Islet of Langerhans (tissue), 1 donor: ENCODE measurements at regions not wholly inside any gene's neighbourhood (a gene's known extent, or its start where the extent isn't known, plus 50 kb on each side); places are given as distances from the start of the nearest gene placed in this dataset.
"Not testable (repeated sequence)": the region's sequence is repeated elsewhere in the genome, so short reads cannot be mapped to it uniquely, and the experiment has no call there.

Experiments
- FAIRE-seq: peaks from one replicate; lab custom pipeline; 2011; peaks lifted over from hg19 to GRCh38; lab: Jason Lieb, UNC

DNA sequence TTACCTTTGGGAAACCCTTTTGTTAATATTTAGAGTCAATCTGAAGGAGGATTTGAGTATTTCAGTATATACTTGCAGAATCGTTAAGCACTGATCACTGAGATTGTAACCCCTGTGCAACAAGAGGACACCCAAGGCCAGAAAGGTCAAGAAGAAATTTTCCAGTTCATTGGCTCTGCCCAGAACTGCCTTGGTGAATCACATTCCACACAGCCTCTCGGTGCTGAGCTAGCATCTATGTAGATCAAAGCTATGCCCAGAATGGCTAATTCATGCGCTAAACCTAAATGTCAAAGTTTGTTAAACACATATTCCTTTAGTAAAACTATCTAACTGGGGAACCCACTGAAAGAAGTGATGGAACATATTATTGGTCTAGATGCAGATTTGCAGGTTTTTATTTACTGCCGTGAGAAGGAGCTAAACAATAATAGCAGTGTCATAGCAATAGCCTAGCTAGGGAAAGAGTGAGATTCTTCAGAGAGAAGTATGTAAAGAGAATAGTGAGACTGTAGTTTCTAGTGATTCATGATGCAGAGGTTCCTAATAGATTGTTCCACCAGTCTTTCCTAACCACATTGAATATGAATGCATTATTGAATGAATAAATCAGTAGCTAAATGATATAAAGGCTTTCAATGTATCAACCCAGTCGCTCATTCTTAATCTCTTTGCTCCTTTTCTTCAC lies 423.2 kb upstream of the CRIM1 start:
- no peak for FAIRE-seq

DNA sequence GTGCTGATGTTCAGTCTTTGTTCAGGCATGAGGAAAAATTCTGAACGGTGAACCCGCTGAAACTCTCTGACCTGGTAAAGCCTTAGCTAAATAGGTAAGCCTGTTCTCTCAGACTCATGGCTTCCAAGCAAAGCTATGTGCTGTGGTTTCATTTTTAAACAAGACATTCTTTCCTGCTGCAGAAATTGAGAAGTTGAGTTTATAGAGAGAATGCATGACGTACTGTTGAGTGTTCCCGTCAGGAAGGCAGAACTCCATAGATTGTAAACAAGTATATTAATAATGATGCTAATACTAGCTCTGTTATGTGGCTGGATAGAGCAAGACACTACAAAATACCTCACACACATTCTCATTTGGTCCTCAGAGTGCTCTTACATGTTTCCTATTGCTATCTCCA lies 424.0 kb upstream of the CRIM1 start:
- no peak for FAIRE-seq

DNA sequence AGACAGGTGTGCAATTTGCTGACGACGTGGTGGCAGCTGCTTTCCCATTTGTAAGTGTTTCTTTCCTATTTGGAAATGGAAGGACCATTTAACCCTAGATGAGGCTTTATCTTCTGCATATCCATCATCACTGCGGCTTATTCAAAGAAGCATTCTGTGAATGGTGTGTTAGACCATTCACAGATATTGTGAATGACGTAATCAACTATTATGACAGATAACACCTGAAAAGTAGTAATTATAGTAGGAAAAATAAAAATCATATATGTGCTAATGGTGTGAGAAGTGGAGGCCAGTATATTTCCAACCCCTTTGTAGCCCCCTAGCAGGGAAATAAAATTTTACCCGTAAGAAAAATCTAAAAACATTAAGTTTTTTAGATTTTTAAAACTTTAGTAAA lies 424.5 kb upstream of the CRIM1 start:
- no peak for FAIRE-seq

DNA sequence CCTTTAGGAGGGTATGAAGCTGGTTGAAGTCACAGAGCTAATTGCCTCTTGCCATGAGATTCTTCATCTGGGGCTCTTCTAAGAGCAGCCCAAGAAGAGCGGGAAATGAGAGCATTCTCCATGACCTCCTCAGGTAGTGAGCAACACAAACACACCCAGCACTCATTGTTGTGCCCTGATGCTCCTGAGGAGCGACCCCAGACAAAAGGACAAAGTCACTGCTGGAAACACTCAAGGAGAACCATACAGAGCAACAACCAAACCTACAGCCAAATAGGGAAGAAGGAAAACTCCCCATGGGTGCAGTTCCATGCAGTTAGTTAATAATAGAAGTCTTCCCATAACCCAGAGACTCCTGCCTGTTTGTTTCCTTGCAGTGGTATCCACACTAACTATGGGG lies 426.0 kb upstream of the CRIM1 start:
- FAIRE-seq = no peak

DNA sequence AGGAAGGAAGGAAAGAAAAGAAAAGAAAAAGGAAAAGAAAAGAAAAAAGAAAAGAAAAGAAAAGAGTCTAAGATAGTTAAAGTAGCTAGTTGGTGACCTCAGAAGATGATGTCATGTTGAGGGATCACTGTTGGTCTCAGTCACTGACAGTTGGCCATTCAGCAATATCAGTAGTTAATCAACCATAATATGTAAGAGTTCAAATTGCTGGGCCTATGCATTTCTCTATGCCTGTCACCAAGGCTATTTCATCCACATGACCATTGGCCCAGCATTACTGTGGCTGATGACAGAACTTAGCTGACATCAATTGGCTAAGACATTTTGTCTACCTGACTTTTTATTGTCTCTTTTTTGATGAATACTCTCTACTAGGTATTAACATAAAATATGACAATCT lies 435.5 kb upstream of the CRIM1 start:
- no peak for FAIRE-seq

DNA sequence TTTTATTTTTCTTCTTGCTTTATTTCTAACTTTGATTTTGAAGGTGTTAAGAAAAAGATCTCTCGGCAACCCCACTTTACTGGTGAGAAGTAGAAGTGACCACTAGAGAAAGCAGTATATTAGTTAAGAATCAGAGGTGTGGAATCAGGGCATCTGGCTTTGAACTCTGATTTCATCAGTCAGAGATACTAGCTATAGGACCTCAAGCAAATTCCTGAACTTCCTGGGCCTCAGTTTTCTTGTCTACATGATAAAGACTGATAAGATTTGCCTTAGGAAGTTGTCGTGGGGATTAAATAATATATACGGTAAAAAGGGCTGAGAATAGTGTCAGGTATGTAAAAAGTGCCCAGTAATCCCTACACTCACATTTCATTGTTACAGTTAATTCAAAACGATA lies 440.3 kb upstream of the CRIM1 start:
- FAIRE-seq = no peak

DNA sequence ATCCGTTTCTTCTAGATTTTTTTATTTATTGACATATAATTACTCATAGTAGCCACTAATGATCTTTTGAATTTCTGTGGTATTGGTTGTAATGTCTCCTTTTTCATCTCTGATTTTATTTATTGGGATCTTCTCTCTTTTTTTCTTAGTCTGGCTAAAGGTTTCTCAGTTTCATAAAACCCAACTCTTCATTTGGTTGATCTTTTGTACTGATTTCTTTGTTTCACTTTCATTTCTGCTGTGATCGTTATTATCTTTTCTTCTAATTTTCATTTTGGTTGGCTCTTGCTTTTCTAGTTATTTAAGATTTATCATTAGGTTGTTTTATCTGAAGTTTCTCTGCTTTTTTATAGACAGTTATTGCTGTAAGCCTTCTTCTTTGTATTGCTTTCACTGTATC lies 463.6 kb upstream of the CRIM1 start:
- FAIRE-seq = no peak

DNA sequence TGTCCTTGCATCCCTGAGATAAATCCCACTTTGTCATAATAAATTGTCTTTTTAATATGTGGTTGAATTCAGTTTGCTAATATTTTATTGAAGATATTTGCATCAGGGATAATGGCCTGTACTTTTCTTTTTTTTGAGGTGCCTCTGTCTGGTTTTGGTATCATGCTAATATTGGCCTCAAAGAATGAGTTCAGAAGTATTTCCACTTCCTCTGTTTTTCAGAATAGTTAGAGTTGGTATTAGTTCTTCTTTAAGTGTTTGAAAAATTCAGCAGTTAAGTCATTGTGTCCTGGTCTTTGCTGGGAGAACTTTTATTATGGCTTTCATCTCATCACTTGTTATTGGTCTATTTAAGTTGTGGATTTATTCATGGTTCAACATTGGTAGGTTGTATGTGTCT lies 464.1 kb upstream of the CRIM1 start:
- no peak for FAIRE-seq

DNA sequence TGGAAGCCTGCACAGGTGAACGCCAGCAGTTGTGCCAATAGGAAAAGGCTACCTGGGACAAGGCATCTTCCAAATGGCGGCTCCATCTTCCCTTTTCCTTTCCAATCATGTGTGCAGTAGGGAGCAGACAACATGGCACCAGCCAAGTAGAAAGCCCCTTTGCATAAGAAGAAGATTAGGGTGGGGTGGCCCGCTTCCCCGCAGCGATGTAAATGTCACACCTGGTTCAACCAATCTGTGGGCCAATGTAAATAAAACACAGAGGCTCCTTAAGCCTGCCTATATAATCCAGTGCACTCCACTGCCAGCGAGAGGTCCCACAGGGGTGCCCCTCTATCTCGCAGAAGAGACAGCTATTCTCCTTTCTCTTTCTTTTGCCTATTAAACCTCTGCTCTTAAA lies 468.4 kb upstream of the CRIM1 start:
- FAIRE-seq = no peak

DNA sequence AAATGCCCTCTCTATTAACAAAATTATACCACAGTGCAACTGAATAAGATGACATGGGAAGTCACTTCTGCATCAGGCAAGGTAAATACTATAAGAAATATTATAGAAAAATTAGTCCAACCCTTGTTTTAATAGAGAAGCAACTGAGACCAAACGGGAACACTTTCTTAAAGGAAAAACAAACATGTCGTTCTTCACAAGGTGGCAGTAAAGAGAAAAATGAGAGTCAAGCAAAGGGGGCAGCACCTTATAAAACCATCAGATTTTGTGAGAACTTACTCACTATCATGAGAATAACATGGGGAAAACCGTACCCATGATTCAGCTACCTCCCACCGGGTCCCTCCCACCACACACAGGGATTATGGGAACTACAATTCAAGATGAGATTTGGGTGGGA lies 481.7 kb upstream of the CRIM1 start:
- FAIRE-seq = no peak

DNA sequence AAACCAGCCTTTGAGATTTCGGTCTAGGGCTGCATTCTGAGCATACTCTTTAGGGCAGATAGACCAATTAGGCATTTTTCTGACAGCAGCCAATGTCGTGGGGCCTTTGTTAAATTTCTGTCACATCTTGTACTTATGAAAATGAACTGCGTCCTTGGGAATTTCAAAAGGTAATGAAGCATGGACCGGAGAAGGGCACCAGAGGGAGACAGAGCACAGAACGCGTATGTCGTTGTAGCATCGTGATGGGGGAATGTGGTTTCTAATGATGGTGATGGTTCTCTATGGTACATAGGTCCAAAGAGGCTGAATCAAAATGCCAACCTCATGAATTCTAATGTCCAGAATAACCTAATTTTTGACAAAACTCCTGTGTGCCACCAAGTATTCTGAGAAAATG lies 483.9 kb upstream of the CRIM1 start:
- no peak for FAIRE-seq

DNA sequence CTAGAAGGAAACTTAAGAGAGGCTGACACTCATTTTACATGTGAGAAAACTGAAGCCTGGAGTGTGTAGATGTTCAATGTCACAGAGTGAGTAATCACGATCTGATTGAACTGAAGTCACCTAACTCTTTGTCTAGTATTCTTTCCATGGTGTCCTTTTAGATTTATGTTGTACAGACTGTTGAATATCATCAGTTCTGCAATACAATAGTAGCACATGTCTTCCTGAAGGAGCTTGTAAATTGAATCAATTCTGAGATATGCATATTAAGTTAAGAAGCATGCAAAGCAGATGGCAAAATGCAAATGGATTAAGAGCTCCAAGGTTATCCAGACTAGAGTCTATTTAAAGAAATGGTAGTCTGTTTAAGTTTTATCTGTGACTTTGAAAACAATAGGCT lies 484.9 kb upstream of the CRIM1 start:
- FAIRE-seq = no peak

DNA sequence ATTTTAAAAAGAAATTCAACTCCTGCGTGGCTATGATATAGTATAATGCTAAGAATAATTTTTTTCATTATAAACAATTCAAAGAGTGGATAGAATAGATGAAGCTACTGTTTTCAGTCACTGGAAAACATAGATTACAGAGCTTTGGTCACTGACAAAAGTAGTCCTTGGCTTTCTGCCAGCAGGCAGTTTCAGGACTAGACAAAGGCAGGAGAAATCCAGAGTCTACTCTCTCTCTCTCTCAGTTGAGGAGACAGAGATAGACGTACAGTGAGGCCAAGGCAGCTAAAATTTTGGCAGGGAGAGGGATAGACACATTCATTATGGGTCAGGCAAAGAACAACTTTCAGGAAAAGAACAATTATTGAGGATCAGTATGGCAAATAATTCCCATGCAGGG lies 491.4 kb upstream of the CRIM1 start:
- FAIRE-seq = no peak

DNA sequence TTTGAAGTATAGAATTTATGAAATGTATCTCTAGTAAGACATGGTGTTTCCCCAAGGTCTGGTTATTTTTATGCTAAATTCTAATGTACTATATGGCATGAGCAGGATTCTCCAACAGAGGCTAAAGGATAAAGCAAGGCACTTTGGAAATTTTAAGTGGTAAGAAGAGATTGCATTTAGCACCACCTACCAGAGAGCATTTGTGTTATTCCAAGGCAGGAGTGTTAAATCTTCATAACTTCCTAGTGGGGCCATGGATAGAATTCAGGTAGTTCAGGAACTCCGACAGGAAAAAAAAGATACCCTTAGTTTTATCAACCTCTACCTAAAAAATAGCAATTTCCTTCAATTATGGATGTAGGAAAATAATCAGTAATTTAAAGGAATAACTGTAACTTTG lies 497.4 kb upstream of the CRIM1 start:
- FAIRE-seq = no peak

DNA sequence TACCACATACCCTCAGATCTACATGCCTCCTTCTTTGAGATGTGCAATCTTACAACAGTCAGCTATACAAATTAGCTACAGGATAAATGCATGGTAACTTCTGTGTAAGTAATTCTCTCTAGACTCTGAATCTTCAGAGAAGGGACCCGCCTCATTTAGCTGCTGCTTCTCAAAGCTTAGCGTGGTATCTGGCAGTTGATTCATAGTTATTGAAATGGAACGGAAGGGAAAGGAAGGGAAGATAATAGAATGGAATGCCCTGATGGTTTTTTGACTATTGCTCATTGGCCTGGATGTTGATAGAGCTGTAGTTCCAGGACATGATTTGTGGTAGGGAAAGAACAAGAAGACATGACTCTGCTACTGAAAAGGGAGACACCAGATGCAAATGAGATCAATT lies 498.1 kb upstream of the CRIM1 start:
- FAIRE-seq = no peak

DNA sequence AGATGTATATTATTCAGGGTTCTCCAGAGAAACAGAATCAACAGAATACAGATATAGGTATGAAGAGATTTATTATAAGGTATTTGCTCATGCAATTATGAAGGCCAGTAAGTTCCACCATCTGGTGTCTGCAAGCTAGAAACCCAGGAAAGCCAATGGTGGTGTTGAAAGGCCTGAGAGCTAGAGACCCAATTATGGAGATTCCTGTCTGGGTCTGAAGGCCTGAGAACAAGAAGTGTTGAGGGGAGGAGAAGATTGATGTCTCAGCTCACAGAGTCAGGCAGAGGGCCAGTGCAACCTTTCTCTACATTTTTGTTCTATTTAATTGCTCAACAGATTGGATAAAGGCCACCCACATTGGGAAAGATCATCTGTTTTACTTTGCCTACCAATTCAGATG lies 524.2 kb upstream of the CRIM1 start:
- no peak for FAIRE-seq

DNA sequence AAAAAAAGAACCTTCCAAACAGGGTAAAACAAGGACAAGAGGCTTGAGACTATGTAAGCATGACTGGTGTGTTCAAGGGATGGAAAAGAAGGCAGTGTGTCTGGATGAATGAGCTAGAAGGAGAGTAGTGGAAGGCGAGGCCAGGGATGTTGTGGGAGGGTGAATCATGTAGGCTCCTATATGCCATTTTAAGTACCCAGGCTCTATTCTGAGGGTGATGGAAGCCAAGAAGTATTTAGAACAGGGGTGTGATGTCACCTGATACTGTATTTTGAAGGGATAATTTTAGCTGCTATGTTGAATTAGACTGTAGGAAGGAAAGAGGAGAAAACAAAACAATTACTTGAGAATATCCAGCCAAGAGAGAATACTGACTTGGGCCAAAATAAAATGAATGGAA lies 524.7 kb upstream of the CRIM1 start:
- no peak for FAIRE-seq

DNA sequence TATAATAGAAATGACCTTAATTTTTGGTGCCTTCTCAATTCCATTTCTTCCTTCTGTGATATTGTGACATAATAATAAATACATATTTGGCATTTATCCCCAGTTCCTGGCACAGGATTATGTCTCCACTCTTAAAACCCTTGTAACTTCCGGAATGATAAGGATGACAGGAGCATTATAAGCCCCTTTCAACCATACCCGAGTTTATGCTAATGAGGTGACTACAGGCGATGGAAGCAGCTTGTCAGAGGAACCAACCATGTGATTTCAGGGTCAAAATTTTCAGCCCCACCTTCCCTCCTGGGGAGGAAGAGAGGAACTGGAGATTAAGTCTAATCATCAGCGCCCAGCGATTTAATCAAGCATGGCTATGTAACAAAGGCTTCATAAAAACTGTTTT lies 528.5 kb upstream of the CRIM1 start:
- no peak for FAIRE-seq

DNA sequence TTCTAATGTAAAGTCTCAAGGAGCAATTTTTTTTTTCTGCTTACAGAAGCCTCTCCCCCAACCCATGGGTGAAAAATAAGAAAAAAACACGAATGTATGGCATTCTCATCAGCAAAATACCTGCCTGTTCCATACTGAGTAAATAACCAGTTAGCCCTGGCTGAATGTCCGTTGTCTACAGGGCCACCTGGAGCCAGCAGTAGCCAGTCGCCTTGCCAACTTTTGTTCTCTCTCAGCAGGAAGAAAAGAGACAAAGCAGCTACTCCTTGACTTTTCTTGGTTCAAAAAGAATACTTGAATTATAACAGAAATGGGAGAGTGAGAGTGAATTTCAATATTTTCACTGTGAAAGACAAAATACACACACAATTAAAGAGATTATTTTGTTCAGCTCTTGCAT lies 532.9 kb upstream of the CRIM1 start:
- no peak for FAIRE-seq

DNA sequence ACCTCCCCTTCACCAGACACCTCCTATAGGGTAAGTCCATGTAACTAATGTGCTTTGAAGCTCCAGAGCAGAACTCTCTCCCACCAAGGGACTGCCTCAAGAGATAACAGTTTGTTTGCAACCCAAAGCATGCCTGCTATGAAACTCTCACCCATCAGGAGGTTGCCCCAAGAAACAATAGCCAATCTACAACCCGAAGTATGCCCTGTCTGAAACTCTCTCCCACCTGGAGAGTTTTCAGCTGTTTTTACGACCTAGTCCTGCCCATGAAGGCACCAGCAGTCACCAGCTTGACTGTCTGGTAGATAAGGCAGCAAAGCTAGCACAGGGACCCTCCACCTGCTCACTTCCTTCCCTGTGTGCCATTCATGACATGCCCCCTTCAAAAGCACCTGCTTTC lies 533.9 kb upstream of the CRIM1 start:
- FAIRE-seq = no peak

DNA sequence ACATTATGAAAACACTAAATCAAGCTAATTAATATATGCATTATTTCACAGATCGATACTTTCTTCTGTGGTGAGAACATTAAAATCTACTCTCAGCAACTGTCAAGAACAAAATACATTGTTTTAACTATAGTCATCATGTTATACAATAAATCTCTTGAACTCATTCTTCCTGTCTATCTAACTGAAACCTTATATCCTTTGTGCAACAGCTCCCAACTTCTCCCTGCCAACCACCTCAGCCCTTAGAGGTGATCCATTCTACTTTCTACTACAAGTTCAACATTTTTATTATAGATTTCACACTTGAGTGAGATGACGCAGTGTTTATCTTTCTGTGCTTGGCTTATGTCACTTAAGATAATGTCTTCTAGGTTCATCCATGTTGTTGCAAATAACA lies 535.2 kb upstream of the CRIM1 start:
- no peak for FAIRE-seq

DNA sequence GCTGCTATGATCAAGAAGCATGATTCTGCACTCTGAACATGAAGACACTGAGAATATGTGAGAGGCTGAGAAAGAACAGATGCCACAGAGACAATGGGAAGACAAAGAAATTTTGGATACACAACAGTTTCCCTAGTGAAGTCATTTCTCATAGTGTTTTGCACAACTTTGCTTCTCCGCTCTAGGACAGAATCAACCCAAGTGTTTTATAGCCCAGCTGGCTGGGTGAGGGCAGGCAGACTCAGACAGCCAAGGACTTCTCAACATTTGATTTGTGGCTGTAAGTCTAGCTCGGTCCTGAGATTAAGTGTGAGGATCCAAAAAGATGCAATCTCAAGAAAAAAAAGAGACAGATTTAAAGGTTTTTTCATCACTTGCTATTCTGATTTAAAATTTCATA lies 536.5 kb upstream of the CRIM1 start:
- no peak for FAIRE-seq

DNA sequence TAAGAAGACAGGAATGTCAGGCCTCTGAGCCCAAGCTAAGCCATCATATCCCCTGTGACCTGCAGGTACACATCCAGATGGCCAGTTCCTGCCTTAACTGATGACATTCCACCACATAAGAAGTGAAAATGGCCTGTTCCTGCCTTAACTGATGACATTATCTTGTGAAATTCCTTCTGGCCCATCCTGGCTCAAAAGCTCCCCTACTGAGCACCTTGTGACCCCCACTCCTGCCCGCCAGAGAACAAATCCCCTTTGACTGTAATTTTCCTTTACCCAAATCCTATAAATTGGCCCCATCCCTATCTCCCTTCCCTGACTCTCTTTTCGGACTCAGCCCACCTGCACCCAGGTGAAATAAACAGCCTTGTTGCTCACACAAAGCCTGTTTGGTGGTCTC lies 537.2 kb upstream of the CRIM1 start:
- FAIRE-seq = not testable (repeated sequence)

DNA sequence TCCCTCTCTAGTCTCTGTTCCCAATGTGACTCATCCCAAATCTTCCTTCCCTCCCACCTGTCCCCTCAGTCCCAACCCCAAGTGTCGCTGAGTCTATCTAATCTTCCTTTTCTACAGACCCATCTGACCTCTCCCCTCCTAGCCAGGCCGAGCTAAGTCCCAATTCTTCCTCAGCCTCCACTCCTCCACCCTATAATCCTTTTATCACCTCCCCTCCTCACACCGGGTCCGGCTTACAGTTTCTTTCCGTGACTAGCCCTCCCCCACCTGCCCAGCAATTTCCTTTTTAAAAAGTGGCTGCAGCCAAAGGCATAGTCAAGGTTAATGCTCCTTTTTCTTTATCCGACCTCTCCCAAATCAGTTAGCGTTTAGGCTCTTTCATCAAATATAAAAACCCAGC lies 541.0 kb upstream of the CRIM1 start:
- not testable (repeated sequence) for FAIRE-seq

DNA sequence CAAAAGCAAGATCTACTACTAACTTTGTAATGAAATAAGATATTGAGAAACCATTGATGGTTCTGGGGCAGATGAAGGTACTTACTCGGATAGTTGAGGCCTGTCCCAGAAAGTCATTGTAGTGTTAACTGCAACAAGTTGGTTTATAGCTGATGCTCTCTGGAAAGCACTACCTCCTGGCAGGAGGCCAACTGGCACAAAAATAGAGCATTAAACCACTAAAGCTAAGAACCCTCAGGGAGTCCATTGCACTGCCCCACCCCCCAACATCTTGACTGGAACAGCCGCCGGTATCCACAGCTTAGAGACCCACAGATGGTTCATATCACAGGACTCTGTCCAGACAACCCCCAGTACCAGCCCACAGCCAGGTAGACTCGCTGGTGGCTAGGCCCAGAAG lies 552.5 kb upstream of the CRIM1 start:
- no peak for FAIRE-seq
